ENCODE measurements at regions not wholly inside any gene's neighbourhood (a gene's known extent, or its start where the extent isn't known, plus 50 kb on each side); places are given as distances from the start of the nearest gene placed in this dataset.

- peak; percentile 91 for TF ChIP-seq PBX3 (IDR thresholded peaks at IDR 0.05)
- peak; percentile 88 for TF ChIP-seq TEAD4 (IDR thresholded peaks at IDR 0.05; ENCODE audit: borderline replicate concordance, insufficient read depth)
- no peak for TF ChIP-seq RFX5 (IDR thresholded peaks at IDR 0.05; ENCODE audit: low read length)
- TF ChIP-seq FOSL2 (IDR thresholded peaks at IDR 0.05; ENCODE audit: borderline replicate concordance, low read depth) = peak; percentile 99
- no peak for TF ChIP-seq FOXJ3 (CRISPR knock-in tag; IDR thresholded peaks at IDR 0.05)
- peak; percentile 95 for TF ChIP-seq NFIC (IDR thresholded peaks at IDR 0.05; ENCODE audit: borderline replicate concordance)
- no peak for TF ChIP-seq IRF3 (IDR thresholded peaks at IDR 0.05; ENCODE audit: low read depth, low read length)
- 0 out of 2 replicates have a peak, but pooled peaks have one; percentile 19 for TF ChIP-seq YY1 (IDR thresholded peaks at IDR 0.05; ENCODE audit: low read depth)
- TF ChIP-seq GATA2 (CRISPR knock-in tag; IDR thresholded peaks at IDR 0.05) = no peak
- peak; percentile 68 for TF ChIP-seq CTCF (IDR thresholded peaks at IDR 0.05)
- TF ChIP-seq MXI1 (IDR thresholded peaks at IDR 0.05; ENCODE audit: low read depth, low read length) = peak; percentile 27; the same call in 1 of the 2 replicates
- TF ChIP-seq REST (IDR thresholded peaks at IDR 0.05; ENCODE audit: low read depth, low read length) = peak; percentile 61; the same call in 1 of the 2 replicates
- peak; percentile 77; the same call in 1 of the 2 replicates for TF ChIP-seq POLR2AphosphoS5 (IDR thresholded peaks at IDR 0.05; ENCODE audit: low read depth, low read length)
- 0 out of 2 replicates have a peak, but pooled peaks have one; percentile 11 for TF ChIP-seq RCOR1 (IDR thresholded peaks at IDR 0.05; ENCODE audit: low read length)
- peak; percentile 84 for TF ChIP-seq MAX (IDR thresholded peaks at IDR 0.05; ENCODE audit: low read depth)
- TF ChIP-seq NRF1 (IDR thresholded peaks at IDR 0.05; ENCODE audit: low read depth, low read length) = no peak
- peak; percentile 98 for TF ChIP-seq RXRA (IDR thresholded peaks at IDR 0.05; ENCODE audit: borderline replicate concordance, low read depth)
- TF ChIP-seq SIN3A (IDR thresholded peaks at IDR 0.05; ENCODE audit: borderline replicate concordance, low read depth, low read length) = 0 out of 2 replicates have a peak, but pooled peaks have one; percentile 12
- peak; percentile 83 for TF ChIP-seq SMC3 (IDR thresholded peaks at IDR 0.05; ENCODE audit: low read depth, low read length)
- TF ChIP-seq TAF1 (IDR thresholded peaks at IDR 0.05; ENCODE audit: borderline replicate concordance, low read depth, low read length) = peak; percentile 48; the same call in 1 of the 2 replicates
Measured at GRCh38 chr2:111698743-111699554, 185.0 kb downstream of the ANAPC1 start (continued).
